Psoas muscle (tissue), 7 donors: ENCODE measurements at regions not wholly inside any gene's neighbourhood (a gene's known extent, or its start where the extent isn't known, plus 50 kb on each side); places are given as distances from the start of the nearest gene placed in this dataset.
"Not testable (repeated sequence)": the region's sequence is repeated elsewhere in the genome, so short reads cannot be mapped to it uniquely, and the experiment has no call there.

Experiments
- ATAC-seq, 4 donors: fragments of 200-7000 bp; cut with Tn5 transposase; one replicate each; pipeline ENCODE4 v1.9.1; 2020; ENCODE audit warnings: moderate library complexity in 3 of 4, mild to moderate bottlenecking in 2 of 4
- DNase-seq, 2 donors: peaks; one replicate each; pipeline ENCODE4 v3.0.0-alpha.2; 2020
- H3K27ac ChIP-seq: fragments of 200-600 bp; one replicate; pipeline ENCODE4 v1.8.0; 2022
- H3K27me3 ChIP-seq, 3 donors: fragments of 200-600 bp in 1 of 3; one replicate each; pipeline versions ENCODE4 v1.6.1 to v1.8.0; 2013 to 2022; ENCODE audit warnings: low read length in 2 of 3, mild to moderate bottlenecking in 2 of 3, moderate library complexity in 1 of 3; ENCODE audit not compliant: insufficient read depth in 3 of 3
- H3K36me3 ChIP-seq, 2 donors: fragments of 200-600 bp in 1 of 2; one replicate each; pipeline versions ENCODE4 v1.6.1 to v1.8.0; 2013 to 2022; ENCODE audit warnings: low read depth in 1 of 2, mild to moderate bottlenecking in 1 of 2, moderate library complexity in 1 of 2; ENCODE audit not compliant: insufficient read depth in 1 of 2
- H3K4me1 ChIP-seq: fragments of 200-600 bp; one replicate; pipeline ENCODE4 v1.8.0; 2022
- H3K4me3 ChIP-seq: fragments of 200-600 bp; one replicate; pipeline ENCODE4 v1.8.0; 2022; ENCODE audit warnings: mild to moderate bottlenecking
- H3K9me3 ChIP-seq: fragments of 200-600 bp; one replicate; pipeline ENCODE4 v1.8.0; 2022
- WGBS, 3 donors: extraction: QIAGEN DNeasy Blood & Tissue Kit; methylation state at CpG; one replicate each; pipeline versions ENCODE4 v1.1.6 to v1.1.7; 2013; 5-methylcytosine and 5-hydroxymethylcytosine counted together
- intact Hi-C, 2 donors: fragments of 100-400 bp; cut with DNase I; formaldehyde crosslinking; loops; one replicate each; pipeline versions ENCODE4 v1.11.0 to v1.14.2; 2022
- TF ChIP-seq, protein P1 (sequence below): fragments of 200-600 bp; IDR thresholded peaks from one replicate; pipeline ENCODE4 v1.8.0; 2022; ENCODE audit warnings: antibody characterized with exemption
- donor health status: healthy with polysubstance abuse.
- donor health status: DM: no; HTN: no; CAD: no; lungs with moderate emphysema.
- donor health status: Bipolar disorder and iron deficiency.
- donor health status: healthy.
- donor health status: DM: yes; HTN: yes; CAD: no.
- donor health status: DM: no; HTN: no; CAD: no.
- donor health status: DM: yes; HTN: yes; CAD: no.

DNA sequence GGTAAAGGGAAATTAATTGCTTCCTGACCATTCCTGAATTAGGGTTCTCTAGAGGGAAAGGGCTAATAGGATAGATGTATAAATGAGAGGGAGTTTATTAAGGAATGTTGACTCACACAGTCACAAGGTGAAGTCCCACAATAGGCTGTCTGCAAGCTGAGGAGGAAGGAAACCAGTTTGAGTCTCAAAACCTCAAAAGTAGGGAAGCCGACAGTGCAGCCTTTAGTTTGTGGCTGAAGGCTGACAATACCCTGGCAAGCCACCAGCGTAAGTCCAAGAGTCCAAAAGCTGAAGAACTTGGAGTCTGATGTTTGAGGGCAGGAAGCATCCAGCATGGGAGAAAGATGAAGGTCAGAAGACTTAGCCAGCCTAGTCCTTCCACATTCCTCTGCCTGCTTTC is 1340.8 kb downstream of the RPIA start:
- H3K4me1 ChIP-seq, H3K4me3 ChIP-seq, H3K9me3 ChIP-seq, H3K36me3 ChIP-seq, H3K27ac ChIP-seq, DNase-seq, ATAC-seq, H3K27me3 ChIP-seq, intact Hi-C loops: not testable (repeated sequence)
- 52 to 61% (median 60%) methylated on average over 1 to 2 of the region's 2 CpGs for WGBS, 3 donors

DNA sequence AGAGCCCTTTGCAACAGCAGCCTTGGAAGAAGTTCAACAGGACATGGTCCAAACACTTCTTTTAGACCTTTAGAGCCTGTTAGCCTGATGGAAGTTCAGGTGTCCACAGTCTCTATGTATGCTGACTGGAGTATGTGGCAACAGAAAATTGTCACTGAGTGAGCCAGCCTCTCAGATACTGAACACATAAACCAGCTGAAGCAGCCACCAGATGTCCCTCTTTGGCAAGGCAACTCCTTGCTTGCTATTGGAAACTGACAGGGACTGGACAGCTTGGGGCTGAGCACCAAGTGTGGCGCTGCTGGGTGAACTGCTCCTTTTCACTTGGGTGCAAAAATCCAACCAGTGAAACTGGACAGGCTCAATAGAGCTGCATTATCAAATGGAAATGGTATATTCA is 1344.9 kb downstream of the RPIA start:
- intact Hi-C loops, H3K4me1 ChIP-seq, H3K4me3 ChIP-seq, ATAC-seq, DNase-seq, H3K27ac ChIP-seq, H3K36me3 ChIP-seq, H3K27me3 ChIP-seq, H3K9me3 ChIP-seq: not testable (repeated sequence)
- WGBS, 3 donors, result 33 to 52% (median 50%) methylated on average over 1 of the region's 1 CpG

DNA sequence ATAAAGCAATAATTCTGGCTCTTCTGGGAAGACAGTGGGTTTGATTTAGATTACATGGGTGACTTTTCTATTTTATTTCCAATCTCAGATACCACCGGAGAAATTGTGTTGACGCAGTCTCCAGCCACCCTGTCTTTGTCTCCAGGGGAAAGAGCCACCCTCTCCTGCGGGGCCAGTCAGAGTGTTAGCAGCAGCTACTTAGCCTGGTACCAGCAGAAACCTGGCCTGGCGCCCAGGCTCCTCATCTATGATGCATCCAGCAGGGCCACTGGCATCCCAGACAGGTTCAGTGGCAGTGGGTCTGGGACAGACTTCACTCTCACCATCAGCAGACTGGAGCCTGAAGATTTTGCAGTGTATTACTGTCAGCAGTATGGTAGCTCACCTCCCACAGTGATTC is 1347.6 kb downstream of the RPIA start:
- WGBS, 3 donors, result 63 to 85% (median 71%) methylated on average over 4 of the region's 4 CpGs
- not testable (repeated sequence) for H3K4me1 ChIP-seq

DNA sequence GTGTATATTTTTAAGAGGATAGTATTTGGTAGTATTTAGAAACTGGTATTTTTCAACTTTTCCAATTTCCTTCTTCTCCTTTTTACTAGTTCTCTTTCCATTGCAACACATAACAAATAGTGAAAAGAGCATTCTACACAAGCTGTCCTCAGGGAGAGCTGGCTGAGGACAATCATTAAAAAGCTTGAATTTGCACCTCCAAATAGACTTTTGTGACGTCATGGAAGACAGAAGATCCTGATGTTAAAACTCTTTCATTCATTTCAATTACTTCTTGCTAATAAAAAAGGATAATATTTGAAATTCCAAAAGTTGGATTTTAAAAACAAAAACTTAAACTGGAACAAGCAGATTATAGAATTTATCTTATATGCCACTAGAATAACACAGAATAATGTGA is 1356.3 kb downstream of the RPIA start:
- H3K4me3 ChIP-seq, H3K27me3 ChIP-seq, H3K27ac ChIP-seq, H3K9me3 ChIP-seq, intact Hi-C loops, DNase-seq, H3K36me3 ChIP-seq, H3K4me1 ChIP-seq, ATAC-seq: not testable (repeated sequence)
- 32 to 45% (median 44%) methylated on average over 1 of the region's 1 CpG for WGBS, 3 donors

More for the DNA sequence above, 1347.6 kb downstream of the RPIA start:
- ATAC-seq, H3K4me3 ChIP-seq, H3K27me3 ChIP-seq, H3K9me3 ChIP-seq, H3K36me3 ChIP-seq, intact Hi-C loops, DNase-seq, H3K27ac ChIP-seq: not testable (repeated sequence)

DNA sequence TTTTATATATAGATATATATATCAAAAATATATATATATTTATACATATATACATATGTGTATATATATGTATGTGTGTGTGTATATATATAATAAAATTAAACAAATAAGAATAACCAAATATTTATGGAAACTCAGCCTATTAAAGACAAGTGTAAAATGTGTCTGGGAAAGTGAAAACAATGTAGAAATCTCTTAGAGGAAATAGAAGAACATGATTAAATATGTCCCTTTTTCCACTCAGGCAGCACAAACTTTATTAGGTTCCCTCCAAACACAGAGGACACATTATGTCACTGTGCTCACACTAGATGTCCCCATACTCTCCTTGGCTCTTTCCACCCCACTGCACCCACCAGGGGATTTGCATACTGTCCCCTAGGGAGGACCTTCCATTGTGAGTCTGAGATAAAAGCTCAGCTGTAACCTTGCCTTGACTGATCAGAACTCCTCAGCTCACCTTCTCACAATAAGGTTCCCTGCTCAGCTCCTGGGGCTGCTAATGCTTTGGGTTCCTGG is 1360.7 kb downstream of the RPIA start:
- H3K4me1 ChIP-seq, H3K9me3 ChIP-seq, H3K36me3 ChIP-seq, intact Hi-C loops, ATAC-seq, H3K27me3 ChIP-seq, H3K4me3 ChIP-seq, DNase-seq, H3K27ac ChIP-seq: not testable (repeated sequence)

DNA sequence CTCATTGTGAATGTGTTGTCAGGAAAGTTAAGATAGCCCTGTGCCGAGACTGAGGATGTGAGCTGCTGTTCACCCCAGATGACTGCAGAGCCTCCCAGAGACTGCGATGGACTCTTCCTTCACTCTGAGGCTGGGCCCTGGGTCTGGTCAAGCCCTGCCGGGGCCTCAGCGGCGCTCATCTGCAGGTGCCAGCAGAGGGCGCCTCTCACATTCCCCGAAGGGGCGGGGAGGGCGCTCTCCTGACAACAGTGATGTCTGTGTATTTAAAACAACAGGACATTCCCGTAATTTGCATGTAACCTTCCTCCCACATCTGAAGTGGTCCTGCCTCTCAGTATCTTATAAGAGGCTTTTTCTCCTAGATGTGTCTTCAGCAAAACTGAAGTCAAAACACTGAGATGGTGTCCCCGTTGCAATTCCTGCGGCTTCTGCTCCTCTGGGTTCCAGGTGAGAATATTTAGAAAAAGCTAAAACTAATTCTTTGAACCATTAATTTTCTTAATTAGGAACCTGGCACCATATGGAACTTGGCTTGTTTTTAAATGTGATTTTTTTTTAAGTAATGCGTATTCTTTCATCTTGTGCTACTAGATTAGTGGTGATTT is 1377.9 kb downstream of the RPIA start:
- ATAC-seq, result no peak
- TF ChIP-seq, protein P1, sequence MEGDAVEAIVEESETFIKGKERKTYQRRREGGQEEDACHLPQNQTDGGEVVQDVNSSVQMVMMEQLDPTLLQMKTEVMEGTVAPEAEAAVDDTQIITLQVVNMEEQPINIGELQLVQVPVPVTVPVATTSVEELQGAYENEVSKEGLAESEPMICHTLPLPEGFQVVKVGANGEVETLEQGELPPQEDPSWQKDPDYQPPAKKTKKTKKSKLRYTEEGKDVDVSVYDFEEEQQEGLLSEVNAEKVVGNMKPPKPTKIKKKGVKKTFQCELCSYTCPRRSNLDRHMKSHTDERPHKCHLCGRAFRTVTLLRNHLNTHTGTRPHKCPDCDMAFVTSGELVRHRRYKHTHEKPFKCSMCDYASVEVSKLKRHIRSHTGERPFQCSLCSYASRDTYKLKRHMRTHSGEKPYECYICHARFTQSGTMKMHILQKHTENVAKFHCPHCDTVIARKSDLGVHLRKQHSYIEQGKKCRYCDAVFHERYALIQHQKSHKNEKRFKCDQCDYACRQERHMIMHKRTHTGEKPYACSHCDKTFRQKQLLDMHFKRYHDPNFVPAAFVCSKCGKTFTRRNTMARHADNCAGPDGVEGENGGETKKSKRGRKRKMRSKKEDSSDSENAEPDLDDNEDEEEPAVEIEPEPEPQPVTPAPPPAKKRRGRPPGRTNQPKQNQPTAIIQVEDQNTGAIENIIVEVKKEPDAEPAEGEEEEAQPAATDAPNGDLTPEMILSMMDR, result peak; percentile 16
- Histone ChIP-seq H3K4me1 (no peaks in the 10 kb centered on the region), H3K4me3 (no peak overlapping the region), H3K36me3 (no peaks in the 10 kb centered on the region), H3K27me3 (peaks cover 0 to 4% (median 2%) of the 10 kb centered on the region in 3 donors), H3K27ac (no peak overlapping the region), H3K9me3 (no peaks in the 10 kb centered on the region)
- intact Hi-C loops, result no loop called here
- WGBS, 3 donors, result 30 to 31% (median 31%) methylated on average over 13 of the region's 13 CpGs
- DNase-seq, result peak; percentile 18 to 49

DNA sequence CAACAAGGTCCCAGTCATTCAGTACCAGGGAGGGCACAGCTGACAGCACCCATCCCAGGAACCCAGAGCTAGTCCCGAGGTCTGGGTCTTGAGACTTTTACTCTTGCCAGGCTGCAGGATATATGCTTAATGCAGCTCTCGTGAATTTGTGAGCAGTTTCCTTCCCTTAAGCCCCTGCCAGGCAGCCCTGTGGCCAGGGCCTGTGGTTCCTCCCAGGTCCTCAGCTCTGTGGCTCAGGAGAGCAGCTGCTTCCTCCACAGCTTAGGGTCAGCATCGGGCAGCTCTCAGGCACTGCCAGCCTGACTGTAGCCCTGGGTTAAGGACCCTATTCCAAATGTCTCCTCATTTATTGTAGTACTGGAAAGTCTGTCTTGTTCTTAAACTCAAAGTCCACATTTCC is 1384.8 kb downstream of the RPIA start:
- TF ChIP-seq, protein P1, result no peak
- DNase-seq (no peak), ATAC-seq (no peak)
- Histone ChIP-seq H3K36me3 (no peaks in the 10 kb centered on the region), H3K4me3 (no peak overlapping the region), H3K4me1 (no peaks in the 10 kb centered on the region), H3K27me3 (peaks cover 0 to 2% (median 0%) of the 10 kb centered on the region in 3 donors), H3K9me3 (no peaks in the 10 kb centered on the region), H3K27ac (no peak overlapping the region)
- WGBS, 3 donors, result 49 to 54% (median 52%) methylated on average over 3 of the region's 3 CpGs
- intact Hi-C loops, result no loop called here
